ENCODE measurements at regions not wholly inside any gene's neighbourhood (a gene's known extent, or its start where the extent isn't known, plus 50 kb on each side); places are given as distances from the start of the nearest gene placed in this dataset.

GRCh38 chr13:105719859-105720258 lies 815.6 kb downstream of the EFNB2 start:
- no peak overlapping the region for H3K27ac Mint-ChIP-seq
- peaks cover 8% of the 10 kb centered on the region for H3K4me1 Mint-ChIP-seq
- H3K4me3 Mint-ChIP-seq: no peak overlapping the region
- no peak for TF ChIP-seq CTCF (IDR thresholded peaks at IDR 0.05; ENCODE audit: unreplicated experiment in 3 of 3)
- no peaks in the 10 kb centered on the region for H3K27me3 Mint-ChIP-seq (ENCODE audit: low read depth)
- H3K36me3 Mint-ChIP-seq (ENCODE audit: low read depth): no peaks in the 10 kb centered on the region
- H3K9me3 Mint-ChIP-seq: no peaks in the 10 kb centered on the region

DNA sequence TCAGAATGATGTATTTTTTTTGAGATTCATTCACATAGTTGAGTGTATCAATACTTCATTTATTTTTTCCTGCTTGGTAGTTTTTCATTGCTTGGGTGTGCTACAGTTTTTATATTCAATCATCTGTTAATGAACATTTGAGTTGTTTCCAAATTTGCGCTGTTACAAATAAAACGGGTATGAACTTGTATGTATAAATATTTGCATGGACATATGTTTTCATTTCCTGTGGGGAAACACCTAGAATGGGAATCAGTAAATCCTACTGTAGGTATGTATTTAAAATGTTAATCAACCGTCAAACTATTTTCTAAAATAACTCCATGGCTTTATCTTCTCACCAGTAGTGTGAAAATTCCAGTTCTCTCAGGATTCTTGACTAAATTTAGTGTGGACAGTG lies 826.3 kb downstream of the EFNB2 start:
- no peaks in the 10 kb centered on the region for H3K9me3 Mint-ChIP-seq
- no peak overlapping the region for H3K4me3 Mint-ChIP-seq
- no peaks in the 10 kb centered on the region for H3K36me3 Mint-ChIP-seq (ENCODE audit: low read depth)
- no peaks in the 10 kb centered on the region for H3K27me3 Mint-ChIP-seq (ENCODE audit: low read depth)
- H3K27ac Mint-ChIP-seq: no peak overlapping the region
- no peaks in the 10 kb centered on the region for H3K4me1 Mint-ChIP-seq
- TF ChIP-seq CTCF (IDR thresholded peaks at IDR 0.05; ENCODE audit: unreplicated experiment in 3 of 3): no peak

- Mint-ChIP-seq H3K4me1 (peaks cover 4% of the 10 kb centered on the region), H3K9me3 (peaks cover 8% of the 10 kb centered on the region), H3K4me3 (no peak overlapping the region), H3K27ac (no peak overlapping the region), H3K27me3 (ENCODE audit: low read depth) (no peaks in the 10 kb centered on the region), H3K36me3 (ENCODE audit: low read depth) (no peaks in the 10 kb centered on the region)
- no peak for TF ChIP-seq CTCF (IDR thresholded peaks at IDR 0.05; ENCODE audit: unreplicated experiment in 3 of 3)
Observed at GRCh38 chr13:105703843-105704242, 831.6 kb downstream of the EFNB2 start.

GRCh38 chr13:105702441-105702840 lies 833.0 kb downstream of the EFNB2 start:
- Mint-ChIP-seq H3K36me3 (ENCODE audit: low read depth) (no peaks in the 10 kb centered on the region), H3K4me1 (peaks cover 4% of the 10 kb centered on the region), H3K27me3 (ENCODE audit: low read depth) (no peaks in the 10 kb centered on the region), H3K27ac (peak overlapping the region in 2 of 3 experiments; percentile 60), H3K4me3 (no peak overlapping the region), H3K9me3 (peaks cover 8% of the 10 kb centered on the region)
- TF ChIP-seq CTCF (IDR thresholded peaks at IDR 0.05; ENCODE audit: unreplicated experiment in 3 of 3): no peak

GRCh38 chr13:105692769-105693168 lies 842.7 kb downstream of the EFNB2 start:
- TF ChIP-seq CTCF (IDR thresholded peaks at IDR 0.05; ENCODE audit: unreplicated experiment in 3 of 3): no peak
- Mint-ChIP-seq H3K4me1 (no peaks in the 10 kb centered on the region), H3K36me3 (ENCODE audit: low read depth) (no peaks in the 10 kb centered on the region), H3K4me3 (no peak overlapping the region), H3K27ac (no peak overlapping the region), H3K27me3 (ENCODE audit: low read depth) (no peaks in the 10 kb centered on the region), H3K9me3 (peaks cover 5% of the 10 kb centered on the region)

DNA sequence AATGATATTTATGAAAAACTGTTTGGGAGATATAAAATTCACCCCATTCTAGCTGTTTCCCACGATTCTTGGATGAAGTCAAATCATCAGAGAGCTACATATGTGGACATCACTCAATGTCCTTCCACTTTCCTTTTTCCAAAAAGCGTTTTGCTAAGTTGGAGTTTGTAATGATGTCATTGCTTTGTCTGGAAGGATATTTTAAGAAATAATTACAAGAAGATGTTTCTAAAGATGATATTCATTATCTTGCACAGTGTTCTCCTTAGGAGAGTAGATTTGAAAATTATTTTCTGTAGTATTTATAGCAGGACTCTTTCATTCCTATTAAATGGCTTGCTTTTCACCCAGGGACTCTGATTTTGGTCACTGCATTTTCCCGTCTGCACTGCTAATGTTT lies 851.2 kb downstream of the EFNB2 start:
- H3K36me3 Mint-ChIP-seq (ENCODE audit: low read depth): no peaks in the 10 kb centered on the region
- peaks cover 2% of the 10 kb centered on the region for H3K9me3 Mint-ChIP-seq
- H3K4me1 Mint-ChIP-seq: no peaks in the 10 kb centered on the region
- no peak overlapping the region for H3K27ac Mint-ChIP-seq
- no peak for TF ChIP-seq CTCF (IDR thresholded peaks at IDR 0.05; ENCODE audit: unreplicated experiment in 3 of 3)
- H3K27me3 Mint-ChIP-seq (ENCODE audit: low read depth): no peaks in the 10 kb centered on the region
- no peak overlapping the region for H3K4me3 Mint-ChIP-seq
